Naive B cell (primary cell): ENCODE measurements at regions not wholly inside any gene's neighbourhood (a gene's known extent, or its start where the extent isn't known, plus 50 kb on each side); places are given as distances from the start of the nearest gene placed in this dataset.

ENCODE experiments used
- ATAC-seq, 2 donors: fragments of 150-1000 bp; cut with Tn5 transposase; 2 replicates each; pipeline ENCODE4 v1.10.0; 2021; ENCODE audit warnings: low read depth in 2 of 2, mild to moderate bottlenecking in 2 of 2, moderate library complexity in 2 of 2
- DNase-seq: peaks from one replicate; pipeline ENCODE4 v3.0.0; 2022
- H3K27ac Mint-ChIP-seq, 6 donors: one replicate each; pipeline ENCODE4 v1.8.0; 2020 to 2022; ENCODE audit warnings: mild to moderate bottlenecking in 6 of 6, mixed read lengths in 6 of 6, moderate library complexity in 5 of 6, inconsistent platforms in 2 of 6
- H3K27me3 Mint-ChIP-seq, 3 donors: one replicate each; pipeline ENCODE4 v1.8.0; 2021 to 2022; ENCODE audit warnings: mixed read lengths in 3 of 3, mild to moderate bottlenecking in 1 of 3
- H3K36me3 Mint-ChIP-seq, 2 donors: one replicate each; pipeline ENCODE4 v1.8.0; 2020 to 2022; ENCODE audit warnings: mixed read lengths in 2 of 2, inconsistent platforms in 1 of 2, mild to moderate bottlenecking in 1 of 2
- H3K4me1 Mint-ChIP-seq, 3 donors: one replicate each; pipeline ENCODE4 v1.8.0; 2020 to 2022; ENCODE audit warnings: mixed read lengths in 3 of 3, inconsistent platforms in 1 of 3, mild to moderate bottlenecking in 1 of 3, moderate library complexity in 1 of 3
- H3K4me3 Mint-ChIP-seq, 8 donors: one replicate each; pipeline ENCODE4 v1.8.0; 2020 to 2022; ENCODE audit warnings: mild to moderate bottlenecking in 8 of 8, mixed read lengths in 8 of 8, moderate library complexity in 8 of 8, inconsistent platforms in 2 of 8
- H3K9me3 Mint-ChIP-seq, 7 donors: one replicate each; pipeline ENCODE4 v1.8.0; 2020 to 2022; ENCODE audit warnings: mixed read lengths in 7 of 7, mild to moderate bottlenecking in 5 of 7, inconsistent platforms in 2 of 7, moderate library complexity in 1 of 7

- Mint-ChIP-seq H3K36me3 (no peaks in the 10 kb centered on the region), H3K4me3 (no peak overlapping the region), H3K27ac (no peak overlapping the region), H3K27me3 (no peaks in the 10 kb centered on the region), H3K4me1 (no peaks in the 10 kb centered on the region), H3K9me3 (peaks cover 5 to 33% (median 13%) of the 10 kb centered on the region in 7 donors)
- no peak for DNase-seq
- ATAC-seq: no peak
Observed at GRCh38 chr1:78408192-78408591, 82.6 kb upstream of the PTGFR start.

DNA sequence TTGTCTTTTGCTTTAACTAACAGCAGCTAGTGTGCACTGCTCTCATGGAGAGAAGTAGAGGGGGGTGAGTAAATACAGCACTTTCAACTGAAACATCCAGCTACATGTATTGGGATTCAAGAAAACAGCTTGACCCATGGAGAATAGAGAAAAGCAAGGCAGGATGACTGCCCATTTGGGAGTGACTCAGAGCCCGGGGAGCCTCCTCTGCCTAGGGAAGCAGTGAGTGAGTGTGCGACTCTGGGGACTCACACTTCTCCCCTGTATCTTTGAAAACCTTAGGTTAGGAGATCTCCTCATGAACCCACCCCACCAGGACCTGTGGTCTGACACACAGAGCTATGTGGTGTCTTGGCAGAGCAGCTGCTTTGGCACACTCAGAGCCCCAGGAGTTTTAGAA is 82.0 kb upstream of the PTGFR start:
- Mint-ChIP-seq H3K27ac (no peak overlapping the region), H3K27me3 (no peaks in the 10 kb centered on the region), H3K36me3 (no peaks in the 10 kb centered on the region), H3K4me1 (no peaks in the 10 kb centered on the region), H3K4me3 (no peak overlapping the region), H3K9me3 (peaks cover 5 to 33% (median 13%) of the 10 kb centered on the region in 7 donors)
- ATAC-seq (no peak), DNase-seq (no peak)

DNA sequence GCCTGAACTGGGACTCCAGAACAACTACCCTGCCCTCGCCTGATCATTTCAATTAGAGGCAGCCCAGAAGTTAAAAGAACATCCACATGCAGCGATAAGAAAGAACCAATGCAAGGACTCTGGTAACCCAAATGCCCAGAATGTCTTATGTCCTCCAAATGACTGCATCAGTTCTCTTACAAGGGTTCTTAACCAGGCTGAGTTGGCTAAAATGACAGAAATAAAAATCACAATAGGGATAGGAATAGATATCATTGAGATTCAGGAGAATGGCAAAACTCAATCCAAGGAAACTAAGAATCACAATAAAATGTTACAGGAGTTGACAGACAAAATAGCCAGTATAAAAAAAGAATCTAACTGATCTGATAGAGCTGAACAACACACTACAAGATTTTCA is 80.1 kb upstream of the PTGFR start:
- Mint-ChIP-seq H3K36me3 (no peaks in the 10 kb centered on the region), H3K27ac (no peak overlapping the region), H3K4me1 (no peaks in the 10 kb centered on the region), H3K9me3 (peaks cover 5 to 33% (median 13%) of the 10 kb centered on the region in 7 donors), H3K27me3 (no peaks in the 10 kb centered on the region), H3K4me3 (no peak overlapping the region)
- DNase-seq (no peak), ATAC-seq (no peak)

- no peaks in the 10 kb centered on the region for H3K27me3 Mint-ChIP-seq
- H3K27ac Mint-ChIP-seq: no peak overlapping the region
- no peak for DNase-seq
- no peaks in the 10 kb centered on the region for H3K4me1 Mint-ChIP-seq
- H3K36me3 Mint-ChIP-seq: no peaks in the 10 kb centered on the region
- no peak overlapping the region for H3K4me3 Mint-ChIP-seq
- peaks cover 5 to 26% (median 11%) of the 10 kb centered on the region in 7 donors for H3K9me3 Mint-ChIP-seq
- no peak for ATAC-seq
Observed at GRCh38 chr1:78411707-78412106, 79.1 kb upstream of the PTGFR start.

DNA sequence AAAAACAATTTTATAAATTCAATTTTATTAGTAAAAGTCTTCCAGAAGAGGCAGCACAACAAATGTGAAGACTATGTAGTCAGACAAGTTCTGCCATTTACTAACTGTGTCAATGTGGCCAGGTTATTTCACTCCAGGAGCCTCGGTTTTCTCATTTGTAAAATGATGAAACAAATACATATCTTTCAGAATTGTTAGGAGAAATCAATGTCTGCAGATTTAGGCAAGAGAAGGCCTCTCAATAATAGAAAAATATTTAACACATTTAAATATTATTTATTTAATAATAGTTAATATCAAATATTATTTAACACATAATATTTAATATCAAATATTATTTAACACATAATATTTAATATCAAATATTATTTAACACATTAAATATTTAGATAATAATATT is 75.6 kb upstream of the PTGFR start:
- DNase-seq (no peak), ATAC-seq (no peak)
- H3K27ac Mint-ChIP-seq: no peak overlapping the region
- H3K4me3 Mint-ChIP-seq: no peak overlapping the region
- H3K9me3 Mint-ChIP-seq: peaks cover 5 to 24% (median 10%) of the 10 kb centered on the region in 7 donors
- no peaks in the 10 kb centered on the region for H3K4me1 Mint-ChIP-seq
- H3K27me3 Mint-ChIP-seq: peaks cover 0 to 3% (median 0%) of the 10 kb centered on the region in 3 donors
- no peaks in the 10 kb centered on the region for H3K36me3 Mint-ChIP-seq

DNA sequence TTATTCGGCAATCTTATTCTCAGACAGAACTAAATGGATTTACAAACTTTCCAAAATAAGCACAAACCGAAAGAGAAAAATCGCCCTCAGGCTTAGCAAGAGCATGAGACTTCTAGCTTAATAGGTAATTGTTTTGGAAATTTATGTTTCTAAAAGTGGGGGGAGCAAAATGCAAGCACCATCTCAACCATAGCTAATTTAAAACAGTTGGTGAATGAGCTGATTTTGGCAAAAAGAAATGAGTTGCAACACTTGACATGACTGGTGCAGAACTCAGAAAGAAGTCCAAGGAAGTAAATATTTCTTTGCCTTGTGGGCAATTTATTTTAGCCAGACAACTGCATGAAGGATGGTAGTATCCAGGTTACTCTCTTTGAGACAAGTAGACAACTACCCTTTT is 71.5 kb upstream of the PTGFR start:
- Mint-ChIP-seq H3K4me1 (no peaks in the 10 kb centered on the region), H3K27me3 (peaks cover 0 to 3% (median 0%) of the 10 kb centered on the region in 3 donors), H3K9me3 (peaks cover 0 to 9% (median 0%) of the 10 kb centered on the region in 7 donors), H3K36me3 (no peaks in the 10 kb centered on the region), H3K27ac (no peak overlapping the region), H3K4me3 (no peak overlapping the region)
- DNase-seq (no peak), ATAC-seq (no peak)

DNA sequence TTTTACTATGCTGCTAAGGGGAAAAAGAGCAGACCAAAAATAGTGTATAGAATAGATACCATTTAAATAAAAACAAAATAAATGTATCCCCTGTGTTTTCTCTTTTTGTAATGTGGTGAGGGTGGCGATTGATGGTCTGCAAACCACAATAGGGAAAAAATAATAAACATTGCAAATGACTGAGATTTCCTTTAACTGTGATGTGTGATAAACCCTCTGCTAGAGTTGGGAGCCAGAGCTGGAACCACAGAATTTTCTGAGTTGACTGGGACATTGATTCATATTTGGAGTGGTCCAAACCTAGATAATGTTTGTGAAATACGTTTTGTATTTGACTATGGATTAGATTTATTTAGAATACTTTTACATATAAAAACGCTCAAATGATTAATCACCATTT is 70.6 kb upstream of the PTGFR start:
- DNase-seq (no peak), ATAC-seq (no peak)
- Mint-ChIP-seq H3K27me3 (peaks cover 0 to 3% (median 0%) of the 10 kb centered on the region in 3 donors), H3K36me3 (no peaks in the 10 kb centered on the region), H3K4me3 (no peak overlapping the region), H3K4me1 (no peaks in the 10 kb centered on the region), H3K27ac (no peak overlapping the region), H3K9me3 (peaks cover 0 to 9% (median 0%) of the 10 kb centered on the region in 7 donors)

- peaks cover 0 to 9% (median 0%) of the 10 kb centered on the region in 7 donors for H3K9me3 Mint-ChIP-seq
- H3K27me3 Mint-ChIP-seq: peaks cover 0 to 3% (median 0%) of the 10 kb centered on the region in 3 donors
- H3K4me1 Mint-ChIP-seq: no peaks in the 10 kb centered on the region
- H3K27ac Mint-ChIP-seq: no peak overlapping the region
- no peak overlapping the region for H3K4me3 Mint-ChIP-seq
- ATAC-seq: no peak
- H3K36me3 Mint-ChIP-seq: no peaks in the 10 kb centered on the region
- DNase-seq: no peak
Observed at GRCh38 chr1:78420688-78421087, 70.1 kb upstream of the PTGFR start.

- Mint-ChIP-seq H3K4me1 (no peaks in the 10 kb centered on the region), H3K4me3 (no peak overlapping the region), H3K27me3 (no peaks in the 10 kb centered on the region), H3K27ac (no peak overlapping the region), H3K36me3 (no peaks in the 10 kb centered on the region), H3K9me3 (peaks cover 0 to 9% (median 0%) of the 10 kb centered on the region in 7 donors)
- DNase-seq (no peak), ATAC-seq (no peak)
Observed at GRCh38 chr1:78424720-78425119, 66.1 kb upstream of the PTGFR start.

DNA sequence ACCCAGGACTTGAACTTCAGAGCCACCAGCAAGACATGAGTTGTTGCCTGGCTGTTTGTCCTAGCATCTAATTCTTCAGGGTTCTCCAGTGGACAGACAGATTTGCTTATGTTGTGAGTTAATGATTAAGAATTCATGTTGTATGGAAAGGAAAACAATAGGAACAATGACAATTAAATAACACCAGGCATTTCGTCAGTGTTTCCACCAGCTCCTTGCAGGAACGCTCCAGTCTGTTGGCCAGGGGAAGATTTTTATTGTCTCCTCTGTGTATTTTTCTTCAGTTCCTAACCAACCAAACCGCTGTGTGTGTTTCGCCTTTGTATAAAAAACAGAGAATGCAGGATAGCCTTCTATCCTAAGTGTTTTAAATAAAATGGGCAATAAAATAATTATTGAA is 64.4 kb upstream of the PTGFR start:
- H3K4me1 Mint-ChIP-seq: no peaks in the 10 kb centered on the region
- H3K9me3 Mint-ChIP-seq: peaks cover 0 to 4% (median 0%) of the 10 kb centered on the region in 7 donors
- DNase-seq (no peak), ATAC-seq (no peak)
- H3K4me3 Mint-ChIP-seq: no peak overlapping the region
- H3K27me3 Mint-ChIP-seq: no peaks in the 10 kb centered on the region
- no peaks in the 10 kb centered on the region for H3K36me3 Mint-ChIP-seq
- H3K27ac Mint-ChIP-seq: no peak overlapping the region

GRCh38 chr1:78427506-78427905 is 63.3 kb upstream of the PTGFR start:
- no peak for DNase-seq
- H3K9me3 Mint-ChIP-seq: peaks cover 0 to 11% (median 4%) of the 10 kb centered on the region in 7 donors
- no peak overlapping the region for H3K27ac Mint-ChIP-seq
- no peak for ATAC-seq
- H3K4me3 Mint-ChIP-seq: no peak overlapping the region
- no peaks in the 10 kb centered on the region for H3K36me3 Mint-ChIP-seq
- no peaks in the 10 kb centered on the region for H3K27me3 Mint-ChIP-seq
- H3K4me1 Mint-ChIP-seq: no peaks in the 10 kb centered on the region

DNA sequence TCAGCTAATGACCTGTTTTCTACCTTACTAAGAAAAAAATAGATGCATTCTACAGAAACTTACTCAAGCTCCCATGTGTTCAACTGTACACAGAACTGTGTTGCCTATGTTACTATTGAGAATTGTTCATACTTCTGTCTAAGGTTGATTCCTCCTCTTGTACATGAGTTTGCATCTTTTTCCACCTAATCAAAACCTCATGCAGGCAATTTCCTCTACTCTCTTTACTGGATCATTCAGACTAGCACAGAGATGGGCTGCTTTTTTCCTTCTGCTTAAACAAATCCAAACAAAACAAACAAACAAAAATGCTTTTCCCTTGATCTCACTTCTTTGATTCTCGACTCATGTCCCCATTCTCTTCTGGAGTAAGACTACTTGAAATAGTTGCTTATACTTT is 58.8 kb upstream of the PTGFR start:
- Mint-ChIP-seq H3K27me3 (no peaks in the 10 kb centered on the region), H3K4me3 (no peak overlapping the region), H3K9me3 (peaks cover 2 to 16% (median 8%) of the 10 kb centered on the region in 7 donors), H3K36me3 (no peaks in the 10 kb centered on the region), H3K27ac (no peak overlapping the region), H3K4me1 (no peaks in the 10 kb centered on the region)
- ATAC-seq: no peak
- DNase-seq: no peak

GRCh38 chr1:78434351-78434750 is 56.4 kb upstream of the PTGFR start:
- DNase-seq: no peak

DNA sequence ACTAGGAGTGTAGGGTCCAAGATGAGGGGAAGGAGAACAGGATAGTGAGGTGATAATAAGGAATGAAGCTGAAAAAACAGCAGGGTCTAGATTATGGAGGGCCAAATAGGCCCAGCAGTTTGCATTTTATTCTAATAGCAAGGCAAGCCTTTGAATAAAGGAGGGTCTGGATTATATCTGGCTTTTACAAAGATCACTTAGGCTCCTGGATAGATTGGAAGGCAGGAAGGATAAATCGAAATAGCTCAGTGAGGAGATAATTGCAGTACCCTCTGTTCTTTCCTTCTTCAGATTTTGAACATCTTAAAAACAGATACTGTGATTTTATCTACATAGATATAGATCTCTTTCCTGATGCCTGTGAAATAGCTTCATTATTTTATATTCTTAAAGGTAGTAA is 53.8 kb upstream of the PTGFR start:
- H3K9me3 Mint-ChIP-seq: peaks cover 2 to 19% (median 8%) of the 10 kb centered on the region in 7 donors
- no peak overlapping the region for H3K4me3 Mint-ChIP-seq
- H3K36me3 Mint-ChIP-seq: no peaks in the 10 kb centered on the region
- no peaks in the 10 kb centered on the region for H3K4me1 Mint-ChIP-seq
- no peak overlapping the region for H3K27ac Mint-ChIP-seq
- ATAC-seq (no peak), DNase-seq (no peak)
- no peaks in the 10 kb centered on the region for H3K27me3 Mint-ChIP-seq

More at GRCh38 chr1:78434351-78434750, 56.4 kb upstream of the PTGFR start:
- Mint-ChIP-seq H3K4me1 (no peaks in the 10 kb centered on the region), H3K27ac (no peak overlapping the region), H3K9me3 (peaks cover 2 to 23% (median 11%) of the 10 kb centered on the region in 7 donors), H3K36me3 (no peaks in the 10 kb centered on the region), H3K4me3 (no peak overlapping the region), H3K27me3 (no peaks in the 10 kb centered on the region)
- no peak for ATAC-seq

DNA sequence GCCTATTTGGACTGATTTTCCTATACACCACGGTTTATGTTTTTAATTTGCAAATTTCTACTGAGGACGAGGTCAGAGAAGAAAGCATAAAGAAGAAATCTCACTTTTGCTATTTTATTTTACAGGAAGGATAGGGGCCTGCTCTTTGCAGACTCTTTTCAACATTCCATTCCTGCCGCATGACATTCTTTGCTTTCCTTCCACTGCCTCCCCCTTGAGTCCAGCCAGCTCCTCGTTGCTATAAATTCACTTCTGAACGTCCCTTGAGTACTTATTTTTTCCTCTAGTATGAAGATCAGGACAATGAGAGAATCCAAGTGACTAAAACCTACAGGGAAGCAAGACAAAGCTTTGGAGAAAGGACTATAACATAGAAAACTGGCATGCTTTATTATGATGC is 53.4 kb upstream of the PTGFR start:
- H3K27me3 Mint-ChIP-seq: no peaks in the 10 kb centered on the region
- ATAC-seq (no peak), DNase-seq (no peak)
- H3K27ac Mint-ChIP-seq: no peak overlapping the region
- H3K9me3 Mint-ChIP-seq: peaks cover 2 to 19% (median 4%) of the 10 kb centered on the region in 7 donors
- H3K4me1 Mint-ChIP-seq: no peaks in the 10 kb centered on the region
- no peaks in the 10 kb centered on the region for H3K36me3 Mint-ChIP-seq
- no peak overlapping the region for H3K4me3 Mint-ChIP-seq
